Occipital lobe (tissue), 2 donors: ENCODE measurements at regions not wholly inside any gene's neighbourhood (a gene's known extent, or its start where the extent isn't known, plus 50 kb on each side); places are given as distances from the start of the nearest gene placed in this dataset. TPM values are rescaled to one million over a fixed set of nuclear protein-coding genes. Genes with fewer than 3 reads are reported as not detected.
A peak's percentile ranks its signal among the peaks of the same experiment; 100 is the strongest.
"Not testable (repeated sequence)": the region's sequence is repeated elsewhere in the genome, so short reads cannot be mapped to it uniquely, and the experiment has no call there.

ENCODE experiments used
- DNase-seq: peaks from one replicate; lab custom pipeline; 2025; lab: John Stamatoyannopoulos, UW
- small RNA-seq: library from RNA; depleted of rRNA; stranded (forward); fragments of <200 nt; gene quantifications from one replicate; pipeline ENCODE3, GENCODE V24; 2014

GRCh38 chr7:29699723-29700122 lies 106.6 kb upstream of the WIPF3 start:
- not testable (repeated sequence) for DNase-seq

- DNase-seq, result not testable (repeated sequence)
Observed at GRCh38 chr7:29701540-29701939, 104.8 kb upstream of the WIPF3 start.

- not testable (repeated sequence) for DNase-seq
Observed at GRCh38 chr7:29703830-29704229, 102.5 kb upstream of the WIPF3 start.

- not testable (repeated sequence) for DNase-seq
Observed at GRCh38 chr7:29709002-29709401, 97.3 kb upstream of the WIPF3 start.

GRCh38 chr7:29723127-29723526 lies 83.2 kb upstream of the WIPF3 start:
- not testable (repeated sequence) for DNase-seq

- no peak for DNase-seq
Observed at GRCh38 chr7:29723599-29723998, 82.7 kb upstream of the WIPF3 start.

DNA sequence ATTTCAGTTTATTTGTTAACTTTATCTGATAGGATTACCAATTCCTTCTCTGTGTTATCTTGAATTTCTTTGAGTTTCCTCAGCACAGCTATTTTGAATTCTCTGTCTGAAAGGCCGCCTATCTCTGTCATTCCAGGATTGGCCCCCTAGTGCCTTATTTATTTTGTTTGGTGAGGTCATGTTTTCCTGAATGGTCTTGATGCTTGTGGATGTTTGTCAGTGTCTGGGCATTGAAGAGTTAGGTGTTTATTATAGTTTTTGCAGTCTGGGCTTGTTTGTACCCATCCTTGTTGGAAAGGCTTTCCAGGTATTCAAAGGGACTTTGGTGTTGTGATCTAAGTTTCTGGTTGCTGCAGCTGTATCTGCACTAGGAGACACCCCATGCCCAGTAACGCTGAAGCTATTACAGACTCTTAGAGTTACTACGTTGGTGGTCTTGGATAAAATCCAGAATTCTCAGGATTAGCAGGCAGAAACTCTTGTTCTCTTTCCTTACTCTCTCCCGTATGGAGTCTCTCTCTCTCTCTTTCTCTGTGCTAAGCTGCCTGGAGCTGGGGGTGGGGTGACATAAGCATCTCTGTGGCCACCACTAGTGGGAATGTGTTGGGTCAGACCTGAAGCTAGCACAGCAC lies 76.7 kb upstream of the WIPF3 start:
- DNase-seq, result not testable (repeated sequence)

- DNase-seq, result no peak
Observed at GRCh38 chr7:29734246-29734731, 72.0 kb upstream of the WIPF3 start.

DNA sequence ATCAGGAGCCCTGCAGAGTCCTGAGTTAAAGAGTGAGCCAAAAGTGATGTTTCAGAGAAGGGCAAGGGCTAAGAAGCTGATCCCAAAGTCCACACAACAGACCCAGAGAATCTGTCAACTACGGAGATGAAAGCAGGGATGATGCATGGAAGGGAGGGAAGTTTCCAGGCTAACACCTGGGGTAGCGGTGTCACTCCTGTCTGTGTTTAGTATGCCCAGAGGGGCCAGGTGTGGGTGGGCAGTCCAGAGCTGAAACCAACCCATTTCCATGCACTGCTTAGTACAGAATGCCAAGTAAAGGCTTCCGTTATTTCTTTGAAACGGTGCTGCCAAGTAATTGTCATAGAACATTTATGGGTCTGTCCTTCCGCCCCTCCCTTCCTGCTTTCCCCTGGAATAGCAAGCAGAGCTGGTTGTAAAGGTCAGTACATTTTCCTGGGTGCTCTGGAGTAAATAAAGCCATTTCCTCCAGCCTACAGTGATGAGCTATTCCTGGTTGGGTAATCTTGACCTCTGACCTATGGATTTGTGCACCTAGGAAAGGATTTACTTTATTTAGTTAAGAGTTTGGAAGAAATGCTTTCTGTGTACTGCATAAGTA lies 58.6 kb upstream of the WIPF3 start:
- DNase-seq, result not testable (repeated sequence)

DNA sequence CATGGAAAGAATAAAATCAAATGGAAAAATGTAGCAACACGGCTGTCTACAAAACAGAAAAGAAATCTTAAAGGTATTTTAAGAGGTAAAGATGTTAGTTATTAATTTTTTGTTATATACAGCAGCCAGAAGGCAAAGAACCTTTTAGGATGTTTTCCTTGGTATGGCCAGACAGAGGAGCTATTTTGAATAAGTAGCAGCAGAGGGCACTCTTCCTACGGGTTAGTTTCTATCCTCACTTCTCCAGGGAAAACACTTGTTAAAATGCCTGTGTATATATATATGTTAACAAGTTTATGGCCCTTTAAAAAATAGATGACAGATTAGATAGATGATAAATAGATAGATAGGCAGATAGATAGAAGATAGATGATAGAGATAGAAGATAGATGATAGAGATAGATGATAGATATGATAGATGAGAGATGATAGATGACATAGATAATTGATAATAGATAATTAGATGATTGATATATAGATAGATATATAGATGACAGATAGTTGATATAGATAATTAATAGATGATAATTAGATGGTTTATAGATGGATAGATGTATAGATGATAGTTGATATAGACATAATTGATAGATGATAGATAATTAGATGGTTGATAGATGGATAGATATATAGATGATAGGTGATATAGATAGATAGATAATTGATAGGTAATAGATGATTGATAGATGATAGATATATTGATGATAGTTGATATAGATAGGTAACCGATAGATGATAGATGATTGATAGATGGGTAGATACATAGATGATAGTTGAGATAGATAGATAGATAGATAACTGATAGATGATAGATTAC lies 57.8 kb upstream of the WIPF3 start:
- DNase-seq, result no peak

DNA sequence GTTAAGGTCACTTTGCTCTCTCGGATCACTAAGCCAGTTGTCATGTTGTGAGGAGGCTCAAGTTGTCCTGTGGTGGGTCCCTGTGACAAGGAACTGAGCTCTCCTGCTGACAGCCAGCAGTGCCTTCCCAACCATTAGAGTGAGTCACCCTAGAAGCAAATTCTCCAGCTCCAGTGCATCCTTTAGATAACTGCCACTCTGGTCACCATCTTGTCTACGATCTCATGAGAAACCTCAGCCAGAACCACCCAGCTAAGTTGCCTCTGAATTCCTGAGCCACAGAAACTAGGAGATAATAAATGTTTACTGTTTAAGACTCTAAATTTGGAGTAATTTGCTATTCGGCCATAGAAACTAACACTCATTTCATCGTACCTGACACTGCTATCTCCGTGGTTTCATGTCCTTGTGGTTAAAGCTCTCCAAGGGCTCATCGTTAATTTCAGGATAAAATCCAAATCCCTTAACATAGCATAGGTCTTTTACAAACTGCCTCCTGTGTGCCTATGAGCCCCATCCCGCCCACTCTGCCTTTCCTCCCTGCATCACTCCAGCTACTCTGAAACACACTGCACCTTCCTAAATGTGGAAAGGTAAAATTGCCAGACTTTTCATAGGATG lies 56.5 kb upstream of the WIPF3 start:
- DNase-seq, result peak; percentile 22

DNA sequence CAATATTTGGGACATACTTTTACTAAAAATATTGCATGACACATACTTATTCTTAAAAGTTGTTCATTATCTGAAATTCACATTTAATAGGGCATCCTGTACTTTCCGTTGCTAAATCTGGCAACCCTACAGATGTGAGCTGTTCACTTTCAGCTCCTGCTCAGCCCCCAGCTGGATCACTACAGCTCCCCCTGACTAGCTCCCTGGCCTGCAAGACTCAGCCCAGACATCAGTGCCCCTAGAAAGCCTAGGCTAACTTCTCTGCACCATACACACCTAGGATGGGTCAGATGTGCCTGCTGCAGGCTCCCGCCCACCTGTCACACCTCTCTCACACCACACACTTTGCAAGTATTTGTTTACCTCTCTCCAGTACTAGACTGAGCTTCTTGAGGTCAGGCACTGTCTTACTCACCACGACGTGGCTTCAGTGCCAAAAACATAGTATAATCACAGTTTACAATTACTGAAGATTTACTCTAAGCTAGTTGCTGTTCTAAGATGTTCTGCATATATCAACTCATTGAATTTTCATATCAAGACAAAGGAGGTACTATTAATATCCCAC lies 55.9 kb upstream of the WIPF3 start:
- not testable (repeated sequence) for DNase-seq

DNA sequence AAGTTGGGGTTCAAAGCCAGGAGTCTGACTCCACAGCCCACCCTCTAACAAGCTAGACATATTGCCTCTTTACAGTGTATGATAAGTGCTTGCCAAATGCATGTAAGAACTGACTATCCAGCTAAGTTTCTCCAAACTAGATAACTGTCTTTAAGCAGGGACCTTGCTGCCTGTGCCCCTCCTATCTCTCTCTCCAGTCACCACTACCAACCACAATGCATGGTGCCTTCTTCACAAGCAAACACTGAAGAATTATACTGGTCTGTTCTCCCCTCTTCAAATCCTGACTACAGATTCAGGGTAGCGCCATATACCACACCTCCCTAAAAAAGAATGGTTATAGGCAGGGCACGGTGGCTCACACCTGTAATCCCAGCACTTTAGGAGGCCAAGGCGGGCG lies 55.3 kb upstream of the WIPF3 start:
- DNase-seq, result not testable (repeated sequence)

GRCh38 chr7:29754874-29755490 lies 51.3 kb upstream of the WIPF3 start:
- no peak for DNase-seq

Small RNAs in the stretch of these regions (small RNA-seq; reads per million reads assigned to genes)
- not detected for gene MIR550A3
- not detected for gene TMSB4XP3
